Natural killer cell (primary cell): ENCODE measurements at regions not wholly inside any gene's neighbourhood (a gene's known extent, or its start where the extent isn't known, plus 50 kb on each side); places are given as distances from the start of the nearest gene placed in this dataset.

Source experiments
- ATAC-seq, 3 donors: fragments of 150-1000 bp in 2 of 3; fragments of 200-7000 bp in 1 of 3; cut with Tn5 transposase; 1 replicate in 1 of 3; 2 replicates in 2 of 3; pipeline ENCODE4 v1.10.0; 2021; ENCODE audit warnings: mild to moderate bottlenecking in 2 of 3, moderate library complexity in 2 of 3
- DNase-seq, 2 donors: peaks; one replicate each; pipeline versions ENCODE4 v3.0.0 to v3.0.0-alpha.2; 2013 to 2021; ENCODE audit warnings: mixed read lengths in 1 of 2
- H3K27ac ChIP-seq: one replicate; pipeline ENCODE4 v1.5.1; 2013; ENCODE audit warnings: mild to moderate bottlenecking, low read length
- H3K27me3 ChIP-seq: one replicate; pipeline ENCODE4 v1.6.1; 2013; ENCODE audit warnings: low read length; ENCODE audit not compliant: control insufficient read depth, insufficient read depth
- H3K36me3 ChIP-seq: one replicate; pipeline ENCODE4 v1.6.1; 2013; ENCODE audit warnings: low read length; ENCODE audit not compliant: control insufficient read depth, insufficient read depth
- H3K4me1 ChIP-seq: one replicate; pipeline ENCODE4 v1.6.1; 2013; ENCODE audit warnings: low read length; ENCODE audit not compliant: control insufficient read depth, insufficient read depth
- H3K4me3 ChIP-seq: one replicate; pipeline ENCODE4 v1.5.1; 2013; ENCODE audit warnings: low read length
- H3K9me3 ChIP-seq: one replicate; pipeline ENCODE4 v1.6.1; 2013; ENCODE audit warnings: low read length; ENCODE audit not compliant: control insufficient read depth, insufficient read depth
- H3K27ac Mint-ChIP-seq, 2 donors: one replicate each; pipeline ENCODE4 v1.8.0; 2022; ENCODE audit warnings: mild to moderate bottlenecking in 2 of 2, mixed read lengths in 2 of 2, moderate library complexity in 1 of 2
- H3K27me3 Mint-ChIP-seq, 2 donors: one replicate each; pipeline ENCODE4 v1.8.0; 2022; ENCODE audit warnings: low read depth in 2 of 2, mixed read lengths in 2 of 2
- H3K36me3 Mint-ChIP-seq: one replicate; pipeline ENCODE4 v1.8.0; 2022; ENCODE audit warnings: mixed read lengths
- H3K4me1 Mint-ChIP-seq, 2 donors: one replicate each; pipeline ENCODE4 v1.8.0; 2022; ENCODE audit warnings: mixed read lengths in 2 of 2
- H3K4me3 Mint-ChIP-seq: one replicate; pipeline ENCODE4 v1.8.0; 2022; ENCODE audit warnings: mild to moderate bottlenecking, moderate library complexity, mixed read lengths
- H3K9me3 Mint-ChIP-seq, 2 donors: one replicate each; pipeline ENCODE4 v1.8.0; 2022; ENCODE audit warnings: mixed read lengths in 2 of 2
- CTCF ChIP-seq: fragments of 200-600 bp; IDR thresholded peaks from one replicate; pipeline ENCODE4 v1.8.0; 2022; ENCODE audit warnings: antibody characterized with exemption
- WGBS: methylation state at CpG from one replicate; pipeline ENCODE4 v1.1.7; 2013; ENCODE audit warnings: missing lambda C conversion rate; ENCODE audit not compliant: insufficient coverage; 5-methylcytosine and 5-hydroxymethylcytosine counted together
- intact Hi-C: fragments of 100-400 bp; cut with micrococcal nuclease; formaldehyde crosslinking; loops from one replicate; pipeline ENCODE4 v1.14.2; 2022

- no peaks in the 10 kb centered on the region for H3K27me3 ChIP-seq
- H3K9me3 ChIP-seq = no peaks in the 10 kb centered on the region
- H3K4me1 ChIP-seq = no peaks in the 10 kb centered on the region
- Mint-ChIP-seq H3K4me1 (no peaks in the 10 kb centered on the region), H3K9me3 (no peaks in the 10 kb centered on the region), H3K36me3 (no peaks in the 10 kb centered on the region), H3K27ac (no peak overlapping the region), H3K4me3 (no peak overlapping the region), H3K27me3 (peaks cover 0 to 5% of the 10 kb centered on the region in 2 donors)
- intact Hi-C loops = no loop called here
- no peak overlapping the region for H3K4me3 ChIP-seq
- no peaks in the 10 kb centered on the region for H3K36me3 ChIP-seq
- no peak for DNase-seq
- no peak overlapping the region for H3K27ac ChIP-seq
- no peak for TF ChIP-seq CTCF
- no peak for ATAC-seq
- 75% methylated on average over 5 of the region's 5 CpGs for WGBS
These were observed 91.1 kb upstream of the RAB3GAP2 start for GRCh38 chr1:220363196-220363837.

- Histone ChIP-seq H3K36me3 (no peaks in the 10 kb centered on the region), H3K4me1 (no peaks in the 10 kb centered on the region), H3K9me3 (no peaks in the 10 kb centered on the region), H3K27ac (no peak overlapping the region), H3K27me3 (no peaks in the 10 kb centered on the region), H3K4me3 (no peak overlapping the region)
- no peaks in the 10 kb centered on the region for H3K9me3 Mint-ChIP-seq
- TF ChIP-seq CTCF = no peak
- 91% methylated on average over 4 of the region's 6 CpGs for WGBS
- intact Hi-C loops = no loop called here
- no peaks in the 10 kb centered on the region for H3K36me3 Mint-ChIP-seq
- peaks cover 0 to 7% of the 10 kb centered on the region in 2 donors for H3K27me3 Mint-ChIP-seq
- DNase-seq (no peak), ATAC-seq (no peak)
- no peak overlapping the region for H3K27ac Mint-ChIP-seq
- no peaks in the 10 kb centered on the region for H3K4me1 Mint-ChIP-seq
- no peak overlapping the region for H3K4me3 Mint-ChIP-seq
These were observed 85.0 kb upstream of the RAB3GAP2 start for GRCh38 chr1:220356981-220357850.

- Histone ChIP-seq H3K36me3 (no peaks in the 10 kb centered on the region), H3K27ac (no peak overlapping the region), H3K4me3 (no peak overlapping the region), H3K9me3 (no peaks in the 10 kb centered on the region), H3K27me3 (no peaks in the 10 kb centered on the region), H3K4me1 (no peaks in the 10 kb centered on the region)
- H3K27me3 Mint-ChIP-seq = peaks cover 6 to 12% of the 10 kb centered on the region in 2 donors
- DNase-seq (no peak), ATAC-seq (no peak)
- intact Hi-C loops = no loop called here
- H3K9me3 Mint-ChIP-seq = no peaks in the 10 kb centered on the region
- H3K36me3 Mint-ChIP-seq = no peaks in the 10 kb centered on the region
- H3K4me3 Mint-ChIP-seq = no peak overlapping the region
- no peak overlapping the region for H3K27ac Mint-ChIP-seq
- H3K4me1 Mint-ChIP-seq = no peaks in the 10 kb centered on the region
- no peak for TF ChIP-seq CTCF
- WGBS = 84% methylated on average over 24 of the region's 24 CpGs
These were observed 81.2 kb upstream of the RAB3GAP2 start for GRCh38 chr1:220353229-220354012.
